Activated T-helper 9 cell treated with anti-CD3 and anti-CD28 coated beads, Interleukin-2, amount 50 U/mL, for 16 hours (primary cell): ENCODE measurements at regions not wholly inside any gene's neighbourhood (a gene's known extent, or its start where the extent isn't known, plus 50 kb on each side); places are given as distances from the start of the nearest gene placed in this dataset.
"Not testable (repeated sequence)": the region's sequence is repeated elsewhere in the genome, so short reads cannot be mapped to it uniquely, and the experiment has no call there.

Source experiments
- DNase-seq: peaks from one replicate; pipeline ENCODE4 v3.0.0-alpha.2; 2020; ENCODE audit warnings: low read depth

DNA sequence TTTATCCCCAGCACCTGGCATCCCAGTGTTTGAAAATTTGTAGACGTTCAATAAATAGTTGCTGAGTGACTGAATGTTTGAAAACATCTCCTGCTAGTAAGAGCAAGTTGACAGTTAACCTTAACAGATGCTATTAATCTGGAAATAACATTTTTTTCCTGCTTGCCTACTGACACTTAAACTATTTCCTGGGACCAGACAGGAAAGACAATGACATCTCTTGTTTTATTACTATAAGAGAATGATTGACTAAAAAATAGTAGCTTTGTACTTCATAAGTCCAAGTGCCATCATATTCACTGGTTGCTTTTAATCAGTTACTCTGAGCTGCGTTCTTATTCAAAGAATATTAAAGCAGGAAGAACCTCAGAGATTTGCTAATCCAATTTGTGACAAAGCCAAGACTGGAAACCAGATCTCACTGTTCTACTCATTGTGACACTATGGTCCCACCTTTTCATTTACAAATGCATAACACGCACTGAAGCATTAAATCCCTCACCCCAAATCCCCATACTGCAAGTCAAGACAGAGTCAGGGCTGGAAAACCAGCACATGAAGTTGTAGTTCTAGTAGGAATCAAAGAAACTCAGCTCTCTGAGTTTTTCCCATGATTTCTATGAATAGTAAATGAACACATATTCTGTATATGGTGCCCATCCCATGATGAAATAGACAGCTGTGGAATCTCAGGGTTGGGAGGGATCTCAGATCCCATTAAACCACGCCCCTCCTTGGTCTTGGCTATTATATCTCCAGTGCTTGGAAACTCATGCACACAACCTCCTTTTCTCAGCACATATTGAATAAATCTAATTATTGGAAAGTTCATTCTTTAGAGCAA, 212.7 kb upstream of the P2RY1 start:
- DNase-seq, result no peak

DNA sequence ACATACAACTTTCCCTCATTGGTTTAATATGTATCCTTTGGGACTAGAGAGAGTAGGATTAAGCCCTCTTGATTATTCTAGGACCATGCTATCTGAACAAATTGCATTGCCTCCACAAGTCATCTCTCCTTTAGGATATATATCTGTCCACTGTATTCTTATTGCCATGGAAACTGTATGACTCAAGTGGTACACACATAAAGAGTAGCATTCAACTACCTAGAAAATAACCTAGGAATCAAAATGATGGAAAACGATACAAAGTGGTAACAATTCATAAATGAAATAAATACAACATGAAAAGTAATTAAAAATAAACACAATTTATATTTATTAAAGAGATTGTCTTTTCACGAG, 212.1 kb upstream of the P2RY1 start:
- DNase-seq, result no peak

DNA sequence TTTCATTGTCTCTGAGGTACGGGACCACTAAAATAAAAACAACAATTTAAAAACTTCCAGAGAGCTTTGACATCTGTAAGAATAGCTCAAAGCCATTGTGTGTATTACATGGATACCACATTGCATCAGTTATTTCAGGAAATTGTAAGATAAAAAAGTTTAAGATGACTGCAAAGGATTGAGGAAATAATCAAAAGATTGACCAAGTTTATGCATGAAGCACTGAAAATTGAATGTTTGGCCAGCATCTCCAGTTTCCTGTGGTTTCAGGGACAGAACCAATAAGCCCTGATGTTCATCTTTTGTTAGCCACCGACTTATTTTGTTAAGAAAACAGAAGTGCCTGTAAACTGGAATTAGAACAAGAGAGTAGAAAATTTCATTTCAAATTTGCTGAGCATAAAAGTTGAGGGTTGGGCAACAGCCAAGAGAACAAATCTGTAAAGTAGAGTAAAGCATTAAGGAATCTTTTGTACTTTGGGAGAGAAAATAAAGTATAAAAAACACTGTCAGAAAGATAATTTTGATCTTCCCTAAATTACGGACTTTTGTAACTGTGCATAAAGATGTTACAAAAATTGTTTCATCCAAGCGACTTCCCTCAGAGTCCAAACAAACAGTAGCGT, 211.5 kb upstream of the P2RY1 start:
- DNase-seq, result no peak

DNA sequence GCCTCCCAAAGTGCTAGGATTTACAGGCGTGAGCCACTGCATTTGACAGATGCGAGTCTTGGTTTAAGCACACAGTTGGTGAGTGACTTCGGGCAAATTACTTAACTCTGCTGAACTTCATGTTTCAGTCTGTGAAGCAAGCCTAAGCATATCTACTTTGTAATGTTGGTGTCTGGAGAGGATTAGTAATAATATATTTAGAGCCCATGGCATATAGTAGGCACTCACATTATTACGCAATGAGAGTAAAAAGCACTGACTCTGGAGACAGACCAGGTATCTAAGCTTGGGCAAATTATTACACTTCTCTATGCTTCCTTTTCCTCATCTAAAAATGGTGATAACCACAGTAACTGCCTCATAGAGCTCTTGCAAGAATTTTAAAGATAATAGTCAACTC, 208.7 kb upstream of the P2RY1 start:
- DNase-seq, result no peak

DNA sequence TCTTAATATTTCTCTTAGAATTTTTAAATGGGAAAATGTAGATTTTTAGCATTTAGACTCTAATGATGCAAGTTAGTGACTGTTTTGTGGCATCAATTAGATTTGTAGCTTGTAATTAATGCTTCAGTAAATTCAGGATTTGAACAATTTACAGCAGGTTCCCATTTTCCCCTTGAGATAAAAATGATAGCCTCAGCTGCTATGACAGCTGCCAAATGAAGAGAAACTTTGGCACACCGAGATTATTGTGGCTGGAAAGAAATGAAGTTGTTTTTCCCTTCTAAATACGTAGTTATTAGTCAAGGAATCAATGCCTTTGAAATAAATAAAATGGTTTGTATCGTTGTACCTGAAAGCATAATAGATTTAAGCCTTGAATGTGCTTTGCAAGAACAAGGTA, 206.4 kb upstream of the P2RY1 start:
- no peak for DNase-seq

DNA sequence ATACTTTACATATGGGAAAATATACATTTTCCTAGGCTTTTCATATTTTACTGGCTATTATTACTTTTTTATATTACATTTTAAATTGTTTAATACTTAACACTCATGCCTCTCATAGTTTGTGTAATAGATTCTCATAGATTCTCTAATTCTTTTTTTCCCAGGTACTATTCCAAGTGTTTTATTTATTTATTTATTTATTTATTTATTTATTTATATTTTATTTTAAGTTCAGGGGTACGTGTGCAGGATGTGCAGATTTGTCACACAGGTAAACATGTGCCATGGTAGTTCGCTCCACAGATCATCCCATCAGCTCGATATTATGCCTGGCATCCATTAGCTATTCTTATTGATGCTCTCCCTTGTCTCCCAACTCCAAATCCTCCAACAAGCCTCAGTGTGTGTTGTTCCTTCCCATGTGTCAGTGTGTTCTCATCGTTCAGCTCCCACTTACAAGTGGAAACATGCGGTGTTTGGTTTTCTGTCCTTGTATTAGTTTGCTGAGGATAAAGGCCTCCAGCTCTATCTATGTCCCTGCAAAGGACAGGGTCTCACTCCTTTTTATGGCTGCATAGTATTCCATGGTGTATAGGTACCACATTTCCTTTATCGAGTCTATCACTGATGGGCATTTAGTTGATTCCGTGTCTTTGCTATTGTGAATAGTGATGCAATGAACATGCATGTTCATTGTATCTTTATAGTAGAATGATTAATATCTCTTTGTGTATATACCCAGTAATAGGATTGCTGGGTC, 205.4 kb upstream of the P2RY1 start:
- no peak for DNase-seq

DNA sequence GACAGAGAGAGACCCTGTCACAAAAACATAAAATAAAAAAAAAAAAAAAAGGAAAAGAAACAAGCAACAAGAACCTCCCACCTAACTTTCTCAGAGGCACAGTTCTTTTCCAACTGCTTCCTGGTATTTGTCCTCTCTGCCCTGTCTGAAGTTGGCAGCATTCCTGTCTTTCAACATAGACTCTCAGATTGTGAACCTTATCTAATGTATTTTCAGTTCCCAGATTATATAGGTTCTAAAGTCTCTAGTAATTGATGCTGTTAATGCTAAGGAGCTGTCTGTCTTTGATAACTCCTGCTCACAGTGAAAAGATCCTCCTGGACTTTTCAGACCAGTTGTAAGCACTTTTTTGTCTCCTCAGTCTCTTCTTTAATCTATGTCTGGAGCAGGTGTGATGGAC, 199.5 kb upstream of the P2RY1 start:
- no peak for DNase-seq

DNA sequence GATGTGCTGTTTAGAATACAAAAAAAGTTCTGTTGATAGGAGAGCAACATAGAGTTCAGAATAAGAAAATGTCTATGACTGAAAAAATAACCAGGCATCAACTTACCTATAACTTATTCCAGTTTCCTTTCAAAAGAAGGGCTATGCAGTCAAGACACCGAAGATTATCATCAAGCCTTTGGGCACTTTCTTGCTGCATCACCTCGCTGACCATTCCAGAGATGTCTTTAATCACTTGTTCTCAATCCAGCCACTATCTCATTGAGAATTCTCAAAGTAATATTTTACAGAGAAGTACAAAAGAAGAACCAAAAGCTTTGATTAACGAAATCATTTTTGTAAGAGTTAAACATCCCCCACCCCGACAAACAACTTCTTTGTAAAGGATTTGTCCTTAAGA, 198.3 kb upstream of the P2RY1 start:
- no peak for DNase-seq

DNA sequence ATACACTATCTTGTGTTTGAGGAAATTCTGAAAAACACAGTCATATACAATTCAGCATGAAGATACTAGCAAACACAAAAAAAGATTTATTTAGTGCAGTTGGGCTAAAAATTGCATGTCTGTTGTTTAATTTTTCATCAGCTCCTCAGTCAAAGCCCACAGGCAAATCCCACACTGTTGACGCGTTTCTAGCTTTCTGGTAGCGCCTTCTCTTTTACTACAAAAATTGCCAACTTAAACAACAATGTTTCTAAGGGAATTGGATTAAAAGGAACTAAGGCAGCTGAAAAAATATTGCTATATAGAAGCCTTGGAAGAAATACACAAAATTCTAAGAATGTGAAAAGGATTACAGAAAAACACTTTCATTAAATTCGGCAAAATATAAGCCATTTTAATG, 196.7 kb upstream of the P2RY1 start:
- no peak for DNase-seq

DNA sequence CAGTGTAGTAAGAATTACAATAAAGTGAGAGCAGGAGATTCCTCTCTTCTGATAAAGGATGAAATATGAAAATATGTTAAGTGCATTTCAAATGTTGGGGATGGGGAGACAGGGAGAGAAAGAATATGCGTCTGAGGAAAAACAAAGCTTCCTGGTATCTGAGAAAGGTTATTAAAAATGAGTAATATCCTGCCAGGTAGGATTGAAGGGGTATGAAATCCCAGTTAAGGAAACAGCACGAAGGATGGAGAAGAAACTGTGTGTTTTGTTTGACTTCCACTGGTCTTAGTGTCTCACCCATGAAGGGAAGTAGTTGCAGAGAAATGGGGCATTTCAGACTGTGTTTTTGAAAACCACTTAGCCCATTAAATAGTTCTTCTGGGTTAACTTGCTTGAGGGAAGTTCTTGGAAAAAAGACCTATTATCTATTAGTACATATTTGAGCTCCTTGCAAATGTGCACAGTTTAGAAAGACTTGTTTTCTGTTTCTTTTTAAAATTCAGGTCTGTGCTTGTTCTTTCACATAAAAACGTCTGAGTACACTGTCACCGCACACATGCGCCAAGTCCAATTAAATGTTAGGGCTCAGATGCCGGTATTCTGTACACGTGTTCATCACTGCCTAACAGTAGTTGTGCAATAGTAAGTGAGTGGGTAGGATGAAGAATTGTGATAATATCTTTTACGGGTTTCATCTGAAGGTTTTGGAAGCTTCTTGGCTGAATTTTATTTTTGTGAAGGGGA, 196.1 kb upstream of the P2RY1 start:
- DNase-seq, result no peak

DNA sequence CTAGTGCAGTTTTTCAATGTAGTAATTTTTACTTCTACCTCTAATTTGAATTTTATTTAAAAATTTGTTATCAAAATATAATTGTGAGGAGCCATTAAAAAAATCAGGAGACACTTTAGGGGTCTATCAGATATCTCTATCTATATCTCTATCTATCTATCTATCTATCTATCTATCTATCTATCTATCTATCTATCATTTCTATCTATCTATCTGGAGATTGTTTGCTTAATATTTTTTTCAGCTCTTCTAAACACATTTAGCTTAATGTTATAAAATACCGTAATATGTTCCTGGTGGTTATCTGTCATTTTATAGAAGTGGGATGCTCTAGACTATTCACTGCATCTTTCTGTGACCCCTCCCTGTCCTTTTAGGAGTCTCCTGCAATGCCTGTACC, 193.7 kb upstream of the P2RY1 start:
- no peak for DNase-seq

DNA sequence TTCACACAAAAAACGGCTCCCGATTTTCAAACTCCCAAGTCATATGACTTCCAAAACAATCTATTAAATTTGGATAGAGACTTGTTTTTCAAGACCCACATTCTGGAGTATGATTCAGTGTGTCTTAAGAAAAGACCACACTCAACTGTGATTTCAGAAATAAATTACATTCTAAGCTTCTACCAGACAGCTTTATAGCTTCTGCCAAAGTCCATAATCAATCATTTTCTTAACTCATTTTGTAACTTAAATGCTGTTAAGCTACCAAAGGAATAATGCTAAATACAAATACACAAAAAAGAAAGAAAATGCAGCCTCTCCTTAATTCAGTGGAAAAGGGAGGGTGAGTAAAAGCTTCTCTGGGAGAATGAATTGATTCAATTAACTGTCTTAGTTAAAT, 192.3 kb upstream of the P2RY1 start:
- no peak for DNase-seq

DNA sequence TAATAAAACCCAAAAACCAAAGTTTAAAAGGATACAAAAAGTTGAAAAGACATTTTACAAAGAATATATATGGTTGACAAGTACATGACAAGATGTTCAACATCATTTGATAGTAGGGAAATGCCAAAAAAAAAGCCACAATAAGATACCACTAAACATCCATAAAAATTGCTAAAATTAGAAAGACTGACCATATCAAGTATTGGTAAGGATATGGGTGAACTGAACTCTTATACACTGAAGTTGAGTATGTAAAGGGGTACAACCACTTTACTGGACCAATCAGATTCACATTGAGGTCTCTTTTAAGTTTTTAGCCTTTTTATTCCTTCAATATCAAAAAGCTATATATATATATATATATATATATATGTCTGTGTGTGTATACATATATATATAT, 190.5 kb upstream of the P2RY1 start:
- DNase-seq, result no peak

DNA sequence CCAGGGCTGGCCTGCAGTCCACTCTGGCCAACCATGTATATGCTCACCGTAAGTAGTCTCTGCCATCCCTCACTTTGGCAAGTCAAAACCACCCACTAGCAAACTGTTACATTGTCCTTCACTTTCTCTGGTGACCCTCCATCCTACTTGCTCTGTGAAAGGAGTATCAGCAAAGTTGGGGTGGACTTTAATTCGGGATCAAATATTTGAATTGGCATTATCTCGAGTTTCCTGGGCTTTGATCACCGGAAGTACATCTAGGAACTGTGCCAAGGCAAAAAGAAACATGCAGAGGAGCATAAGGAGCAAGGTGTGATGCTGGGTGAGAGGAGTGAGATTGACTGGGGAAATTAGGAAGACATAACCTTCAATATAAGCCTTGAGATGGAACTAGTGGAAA, 188.9 kb upstream of the P2RY1 start:
- no peak for DNase-seq

DNA sequence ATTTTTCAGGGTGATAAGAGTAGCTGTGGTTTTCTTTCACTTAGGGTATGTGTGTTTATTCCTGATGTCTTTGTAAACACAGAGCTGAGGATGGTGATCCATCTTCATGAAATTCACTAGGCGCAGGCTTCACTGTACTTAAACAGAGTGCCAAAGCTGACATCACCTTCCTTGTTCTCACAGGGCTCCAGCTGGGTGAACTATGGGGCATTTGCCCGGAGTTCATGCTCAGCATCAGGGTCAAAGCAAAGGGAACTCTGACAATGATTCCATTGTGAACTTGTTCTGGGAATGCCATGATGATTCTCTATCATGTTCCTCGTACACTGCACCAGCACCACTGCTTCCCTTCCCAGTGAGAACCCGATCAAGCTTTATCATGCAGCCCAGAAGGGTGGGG, 184.8 kb upstream of the P2RY1 start:
- DNase-seq, result no peak

DNA sequence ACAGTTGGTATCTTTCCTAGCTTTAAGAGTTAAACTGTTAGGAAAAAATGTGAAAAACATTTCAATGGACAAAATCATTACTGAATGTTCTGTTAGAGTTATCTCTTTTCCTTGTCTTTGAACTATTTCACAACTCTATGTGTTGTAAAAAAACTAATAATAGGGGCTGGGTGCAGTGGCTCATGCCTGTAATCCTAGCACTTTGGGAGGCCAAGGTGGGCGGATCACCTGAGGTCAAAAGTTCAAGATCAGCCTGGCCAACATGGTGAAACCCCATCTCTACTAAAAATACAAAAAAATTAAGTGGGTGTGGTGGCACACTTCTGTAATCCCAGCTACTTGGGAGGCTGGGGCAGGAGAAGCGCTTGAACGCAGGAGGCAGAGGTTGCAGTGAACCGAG, 184.0 kb upstream of the P2RY1 start:
- not testable (repeated sequence) for DNase-seq

DNA sequence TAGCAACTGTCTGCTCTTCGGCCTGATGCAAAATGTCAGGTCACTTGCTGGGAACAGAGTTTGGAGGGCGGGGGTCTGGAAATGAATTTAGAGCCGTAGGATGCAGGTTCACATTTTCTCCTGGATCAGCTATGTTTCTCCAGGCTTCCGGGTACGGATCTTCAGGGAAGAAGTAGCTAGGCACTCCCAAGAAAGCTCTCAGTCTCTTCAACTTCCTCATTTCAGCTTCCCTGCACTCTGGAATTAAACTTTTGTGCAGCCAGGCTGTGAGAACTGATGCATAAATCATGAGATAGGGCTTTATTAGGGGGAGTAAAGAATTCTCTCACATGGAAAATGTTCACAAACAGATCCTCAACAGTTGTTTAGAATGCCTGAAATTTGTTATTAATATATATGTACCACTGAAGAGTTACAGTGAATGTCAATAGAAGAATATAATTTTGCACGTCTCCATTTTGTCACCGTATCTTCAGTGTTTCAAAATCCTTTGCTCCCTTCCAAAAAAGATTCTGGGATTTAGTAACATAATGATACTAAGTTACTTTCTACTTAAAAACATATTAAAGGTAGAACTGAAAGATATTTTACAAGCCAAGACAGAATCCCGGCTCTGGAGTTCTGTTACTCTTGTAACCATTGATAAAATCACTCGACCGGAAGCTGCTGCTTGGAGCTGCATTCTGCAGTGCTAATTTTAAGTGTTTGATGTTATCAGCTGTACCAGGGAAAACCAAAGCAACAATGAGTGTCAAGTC, 178.5 kb upstream of the P2RY1 start:
- DNase-seq, result no peak

DNA sequence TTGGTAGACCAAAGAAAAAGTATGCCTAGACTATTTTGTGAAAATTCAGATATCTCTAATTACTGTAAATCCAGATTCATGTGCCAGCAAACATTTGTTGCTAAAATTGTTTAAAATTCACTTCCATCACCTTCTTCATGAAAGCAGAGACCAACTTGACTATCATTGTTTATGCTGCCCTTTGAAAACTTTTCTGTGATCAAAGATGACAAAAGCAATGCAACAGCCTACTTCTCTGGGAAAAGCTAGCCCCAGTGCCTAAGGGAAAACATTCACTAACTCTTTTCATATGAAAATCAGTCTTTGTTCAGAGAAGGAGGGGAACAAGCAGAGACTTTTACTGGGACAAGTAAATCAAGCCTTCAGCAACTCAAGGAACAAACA, 178.0 kb upstream of the P2RY1 start:
- no peak for DNase-seq

DNA sequence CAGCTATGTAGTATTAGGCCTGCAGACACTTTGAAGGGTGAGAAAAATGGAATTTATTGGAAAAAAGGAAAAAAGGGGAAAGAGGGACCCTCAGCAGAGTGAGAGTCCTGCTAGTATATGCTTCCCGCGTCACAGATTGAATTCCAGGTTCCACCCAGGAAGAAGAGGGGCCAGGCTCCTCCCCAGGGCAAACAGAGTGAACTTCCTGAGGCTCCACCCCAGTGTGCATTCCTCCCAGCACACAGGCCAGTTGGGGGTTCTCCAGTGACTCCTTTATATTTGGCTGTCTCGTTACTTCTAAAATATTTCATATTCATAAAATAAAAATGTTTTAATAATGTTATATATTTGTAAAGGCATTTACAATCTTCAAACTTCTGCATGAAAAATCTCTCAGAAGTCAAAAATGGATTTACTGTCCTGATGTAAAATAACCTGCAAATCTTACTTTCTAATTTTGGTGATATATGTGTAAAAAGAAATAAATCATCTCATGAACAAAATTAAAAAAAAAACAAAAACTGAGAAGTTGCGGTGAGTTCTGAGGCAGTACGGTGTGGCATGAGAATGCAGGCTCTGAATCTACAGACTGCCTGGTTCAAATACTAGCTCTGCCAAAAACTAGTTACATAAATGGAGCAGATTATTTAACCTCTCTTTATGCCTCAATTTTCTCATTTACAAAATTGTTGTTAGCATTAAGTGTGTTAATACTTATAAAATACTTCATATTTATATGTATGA, 175.8 kb upstream of the P2RY1 start:
- DNase-seq, result no peak

DNA sequence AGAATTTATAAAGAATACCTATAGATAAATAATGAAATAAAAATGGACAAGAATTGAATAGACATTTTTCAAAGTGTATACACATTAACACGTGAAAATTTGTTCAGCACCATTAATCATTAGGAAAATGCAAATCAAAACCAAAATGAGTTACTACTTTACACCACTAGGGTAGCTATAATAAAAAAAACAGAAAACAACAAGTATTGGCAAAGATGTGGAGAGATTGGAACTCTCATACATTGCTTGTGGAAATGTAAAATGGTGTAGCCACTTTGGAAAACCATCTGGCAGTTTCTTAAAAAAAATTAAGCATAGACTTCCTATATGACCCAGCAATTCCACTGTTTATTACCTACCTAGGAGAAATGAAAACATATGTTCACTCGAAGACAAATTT, 172.8 kb upstream of the P2RY1 start:
- no peak for DNase-seq

DNA sequence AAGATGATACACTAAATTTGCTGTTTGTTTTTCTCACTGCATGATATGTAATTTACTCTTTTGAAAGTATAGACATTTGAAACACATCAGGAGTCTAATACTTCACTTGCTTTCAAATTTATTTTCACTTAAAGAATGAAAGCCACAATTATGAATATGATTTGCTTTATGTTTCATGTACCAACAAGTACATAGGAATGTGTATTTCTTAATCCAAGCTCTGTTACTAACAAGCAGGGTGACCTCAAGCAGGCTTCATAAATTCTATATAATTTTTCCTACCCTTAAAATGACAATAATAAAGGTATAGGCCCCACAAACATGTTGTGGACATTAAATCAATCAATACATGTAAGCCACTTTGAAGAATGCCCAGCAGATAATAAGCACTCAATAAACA, 170.2 kb upstream of the P2RY1 start:
- DNase-seq, result no peak
